ENCODE measurements at regions not wholly inside any gene's neighbourhood (a gene's known extent, or its start where the extent isn't known, plus 50 kb on each side); places are given as distances from the start of the nearest gene placed in this dataset.

DNA sequence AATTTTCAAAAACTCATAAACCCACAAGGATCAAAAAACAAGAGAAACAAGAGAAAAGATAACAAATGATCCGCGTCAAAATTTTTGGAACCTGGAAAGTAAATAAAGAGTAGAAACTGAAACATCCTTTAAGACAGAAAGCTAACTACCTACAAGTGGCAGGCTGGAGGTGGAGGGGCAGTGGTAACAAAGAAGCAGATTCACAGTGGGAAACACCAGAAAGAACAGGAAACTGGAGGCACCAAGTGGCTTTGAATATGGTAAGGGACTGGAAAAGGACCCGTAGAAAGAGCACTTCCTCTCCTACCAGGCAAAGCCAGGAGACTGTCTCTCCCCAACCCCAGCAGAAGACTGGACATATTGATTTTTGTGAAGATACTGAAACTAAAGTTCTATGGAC lies 100.6 kb upstream of the TARS1 start:
- TF ChIP-seq, protein P1, sequence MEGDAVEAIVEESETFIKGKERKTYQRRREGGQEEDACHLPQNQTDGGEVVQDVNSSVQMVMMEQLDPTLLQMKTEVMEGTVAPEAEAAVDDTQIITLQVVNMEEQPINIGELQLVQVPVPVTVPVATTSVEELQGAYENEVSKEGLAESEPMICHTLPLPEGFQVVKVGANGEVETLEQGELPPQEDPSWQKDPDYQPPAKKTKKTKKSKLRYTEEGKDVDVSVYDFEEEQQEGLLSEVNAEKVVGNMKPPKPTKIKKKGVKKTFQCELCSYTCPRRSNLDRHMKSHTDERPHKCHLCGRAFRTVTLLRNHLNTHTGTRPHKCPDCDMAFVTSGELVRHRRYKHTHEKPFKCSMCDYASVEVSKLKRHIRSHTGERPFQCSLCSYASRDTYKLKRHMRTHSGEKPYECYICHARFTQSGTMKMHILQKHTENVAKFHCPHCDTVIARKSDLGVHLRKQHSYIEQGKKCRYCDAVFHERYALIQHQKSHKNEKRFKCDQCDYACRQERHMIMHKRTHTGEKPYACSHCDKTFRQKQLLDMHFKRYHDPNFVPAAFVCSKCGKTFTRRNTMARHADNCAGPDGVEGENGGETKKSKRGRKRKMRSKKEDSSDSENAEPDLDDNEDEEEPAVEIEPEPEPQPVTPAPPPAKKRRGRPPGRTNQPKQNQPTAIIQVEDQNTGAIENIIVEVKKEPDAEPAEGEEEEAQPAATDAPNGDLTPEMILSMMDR (IDR thresholded peaks at IDR 0.05), result no peak
- no peak for TF ChIP-seq POLR2A (IDR thresholded peaks at IDR 0.05)
- 73 to 88% methylated on average over 3 of the region's 3 CpGs for WGBS, 2 donors
- no peak overlapping the region for H3K4me3 ChIP-seq (ENCODE audit: low read depth, poor library complexity, severe bottlenecking)
- no peak for DNase-seq (ENCODE audit: low spot score in 2 of 2)
- intact Hi-C loops (cut with DNase I; ENCODE audit: low total_unique reads), result no loop called here

DNA sequence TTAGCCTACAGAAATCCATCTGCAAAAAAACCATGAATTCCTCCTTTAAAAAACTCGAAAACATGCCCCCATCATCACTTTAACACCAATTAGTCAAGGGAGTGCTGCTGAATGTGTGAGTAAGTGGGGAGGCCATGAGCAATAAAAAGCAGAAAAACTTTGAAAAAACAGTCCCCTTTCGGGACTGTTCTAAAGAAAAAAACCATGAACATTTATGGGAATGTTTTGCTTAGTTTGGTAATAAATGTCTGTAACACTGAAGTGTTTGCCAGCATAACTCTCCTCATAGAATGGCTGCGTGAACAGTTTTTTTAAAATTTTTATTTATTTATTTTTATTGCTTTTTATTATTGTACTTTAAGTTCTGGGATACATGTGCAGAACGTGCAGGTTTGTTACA lies 99.4 kb upstream of the TARS1 start:
- no peak for DNase-seq (ENCODE audit: low spot score in 2 of 2)
- TF ChIP-seq POLR2A (IDR thresholded peaks at IDR 0.05), result no peak
- TF ChIP-seq, protein P1 (IDR thresholded peaks at IDR 0.05), result no peak
- intact Hi-C loops (cut with DNase I; ENCODE audit: low total_unique reads), result no loop called here
- H3K4me3 ChIP-seq (ENCODE audit: low read depth, poor library complexity, severe bottlenecking), result no peak overlapping the region
- 81 to 82% methylated on average over 4 of the region's 4 CpGs for WGBS, 2 donors

DNA sequence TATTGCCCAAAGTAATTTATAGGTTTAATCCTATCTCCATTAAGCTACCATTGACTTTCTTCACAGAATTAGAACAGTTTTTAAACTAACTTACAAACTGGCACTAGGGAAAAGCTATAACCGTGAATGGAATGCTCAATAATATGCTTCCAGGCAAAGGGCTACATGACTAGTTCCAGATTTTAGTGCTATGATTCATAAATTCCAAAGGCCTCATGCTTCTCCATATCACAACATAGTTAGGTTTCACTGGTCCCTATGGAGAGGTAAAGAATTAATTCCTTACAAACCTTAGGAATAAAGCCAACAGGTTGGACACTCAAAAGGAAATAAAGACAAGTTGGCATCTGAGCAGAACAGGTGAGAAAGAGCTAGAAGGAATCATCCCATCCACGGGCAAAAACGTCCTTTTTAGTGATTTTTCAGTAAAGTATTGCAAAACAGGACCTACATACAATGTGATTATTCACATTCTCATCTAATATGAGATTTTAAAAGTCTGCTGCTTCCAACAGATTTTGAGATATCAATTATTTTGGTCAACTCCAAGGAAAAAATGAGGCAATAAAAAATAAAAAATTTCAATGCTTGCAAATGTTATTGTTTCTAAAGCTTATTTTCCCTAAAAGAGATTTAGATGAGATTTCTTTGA lies 97.0 kb upstream of the TARS1 start:
- no peak for DNase-seq (ENCODE audit: low spot score in 2 of 2)
- WGBS, 2 donors, result 41 to 50% methylated on average over 3 of the region's 3 CpGs
- intact Hi-C loops (cut with DNase I; ENCODE audit: low total_unique reads), result no loop called here
- TF ChIP-seq POLR2A (IDR thresholded peaks at IDR 0.05), result no peak
- TF ChIP-seq, protein P1 (IDR thresholded peaks at IDR 0.05), result no peak
- H3K4me3 ChIP-seq (ENCODE audit: low read depth, poor library complexity, severe bottlenecking), result no peak overlapping the region

DNA sequence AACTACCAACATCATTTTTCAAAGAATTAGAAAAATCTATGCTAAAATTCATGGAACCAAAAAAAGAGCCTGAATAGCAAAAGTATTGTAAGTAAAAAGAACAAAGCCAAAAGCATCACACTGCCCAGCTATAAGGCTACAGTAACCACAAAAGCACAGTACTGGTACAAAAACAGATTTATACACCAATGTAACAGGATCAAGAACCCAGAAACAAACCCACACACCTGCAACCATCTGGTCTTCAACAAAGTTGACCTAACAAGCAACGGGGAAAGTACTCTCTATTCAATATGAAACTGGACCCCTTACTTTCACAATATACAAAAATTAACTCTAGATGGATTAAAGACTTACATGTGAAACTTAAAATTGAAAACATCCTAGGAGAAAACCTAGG lies 94.2 kb upstream of the TARS1 start:
- no peak overlapping the region for H3K4me3 ChIP-seq (ENCODE audit: low read depth, poor library complexity, severe bottlenecking)
- intact Hi-C loops (cut with DNase I; ENCODE audit: low total_unique reads), result no loop called here
- DNase-seq (ENCODE audit: low spot score in 2 of 2), result no peak
- WGBS, 2 donors, result 72 to 84% methylated on average over 1 of the region's 1 CpG
- TF ChIP-seq, protein P1 (IDR thresholded peaks at IDR 0.05), result no peak
- no peak for TF ChIP-seq POLR2A (IDR thresholded peaks at IDR 0.05)

DNA sequence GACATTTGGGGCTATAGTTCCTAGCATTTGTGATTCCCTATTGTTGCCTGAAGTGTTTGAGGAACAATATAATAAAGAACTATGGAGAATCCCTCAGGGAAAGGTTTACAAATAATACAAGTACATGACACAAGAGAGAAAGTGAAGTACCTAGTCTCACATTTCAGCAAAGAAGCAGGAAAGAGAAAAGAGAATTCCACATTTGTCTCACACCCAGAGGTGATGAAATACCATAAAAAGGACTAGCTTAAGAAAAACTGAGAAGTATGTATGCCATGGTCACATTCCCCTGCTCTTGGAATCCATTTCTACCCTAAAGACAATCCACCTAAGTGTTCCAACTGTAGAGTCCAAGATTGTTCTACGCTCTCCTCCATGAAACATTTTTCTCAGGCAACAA lies 79.0 kb upstream of the TARS1 start:
- WGBS, 2 donors, result 90 to 98% methylated on average over 1 of the region's 1 CpG
- intact Hi-C loops (cut with DNase I; ENCODE audit: low total_unique reads), result no loop called here
- no peak for TF ChIP-seq POLR2A (IDR thresholded peaks at IDR 0.05)
- TF ChIP-seq, protein P1 (IDR thresholded peaks at IDR 0.05), result no peak
- no peak overlapping the region for H3K4me3 ChIP-seq (ENCODE audit: low read depth, poor library complexity, severe bottlenecking)
- no peak for DNase-seq (ENCODE audit: low spot score in 2 of 2)

DNA sequence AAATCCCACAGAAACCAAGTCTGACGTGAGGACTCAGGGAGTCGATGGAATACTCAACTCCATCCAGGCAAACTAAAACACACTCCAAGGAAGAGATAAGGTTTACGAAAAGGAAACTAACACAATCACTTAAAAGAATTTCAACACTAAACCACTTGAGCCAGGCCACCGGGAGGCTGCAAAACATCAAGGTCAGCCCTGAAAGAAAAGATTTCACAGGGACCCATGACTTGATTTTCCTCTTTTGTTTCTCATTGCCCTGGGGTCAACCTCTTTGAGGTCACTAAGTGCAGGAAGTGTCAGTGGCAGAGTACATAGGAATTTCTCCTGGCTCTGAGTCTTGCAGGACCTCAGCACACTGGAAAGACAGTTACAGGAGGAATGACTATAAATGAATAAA lies 77.8 kb upstream of the TARS1 start:
- intact Hi-C loops (cut with DNase I; ENCODE audit: low total_unique reads), result no loop called here
- no peak overlapping the region for H3K4me3 ChIP-seq (ENCODE audit: low read depth, poor library complexity, severe bottlenecking)
- WGBS, 2 donors, result 60 to 62% methylated on average over 4 of the region's 4 CpGs
- no peak for DNase-seq (ENCODE audit: low spot score in 2 of 2)
- TF ChIP-seq POLR2A (IDR thresholded peaks at IDR 0.05), result no peak
- TF ChIP-seq, protein P1 (IDR thresholded peaks at IDR 0.05), result no peak

All from lower leg skin (tissue), 4 donors.